Hepatic stellate cell (primary cell): ENCODE measurements at regions not wholly inside any gene's neighbourhood (a gene's known extent, or its start where the extent isn't known, plus 50 kb on each side); places are given as distances from the start of the nearest gene placed in this dataset.
"Not testable (repeated sequence)": the region's sequence is repeated elsewhere in the genome, so short reads cannot be mapped to it uniquely, and the experiment has no call there.

Experiments
- DNase-seq: peaks from one replicate; pipeline ENCODE4 v3.0.0; 2011; ENCODE audit warnings: low spot score

DNA sequence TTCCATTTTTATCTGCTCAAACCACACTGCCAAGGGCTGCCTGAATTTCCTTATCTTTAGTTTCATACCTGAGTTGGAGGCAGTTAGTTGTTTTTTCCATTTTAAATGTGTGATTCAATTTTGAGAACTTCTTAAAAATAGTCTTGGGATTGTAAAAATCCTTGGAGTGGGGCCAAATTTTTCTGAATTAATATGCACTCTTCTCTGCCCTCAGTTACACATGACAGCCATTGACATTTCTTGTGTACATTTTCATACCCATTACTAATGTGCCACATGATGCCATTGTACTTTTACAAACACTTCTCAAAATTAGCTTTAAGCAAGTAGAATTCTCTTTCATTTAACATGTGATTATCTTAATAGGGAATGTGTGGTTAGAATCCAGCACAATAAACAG, 141.7 kb downstream of the C3orf38 start:
- DNase-seq: no peak

- DNase-seq: no peak
Measured at GRCh38 chr3:88298189-88298588, 148.4 kb downstream of the C3orf38 start.

DNA sequence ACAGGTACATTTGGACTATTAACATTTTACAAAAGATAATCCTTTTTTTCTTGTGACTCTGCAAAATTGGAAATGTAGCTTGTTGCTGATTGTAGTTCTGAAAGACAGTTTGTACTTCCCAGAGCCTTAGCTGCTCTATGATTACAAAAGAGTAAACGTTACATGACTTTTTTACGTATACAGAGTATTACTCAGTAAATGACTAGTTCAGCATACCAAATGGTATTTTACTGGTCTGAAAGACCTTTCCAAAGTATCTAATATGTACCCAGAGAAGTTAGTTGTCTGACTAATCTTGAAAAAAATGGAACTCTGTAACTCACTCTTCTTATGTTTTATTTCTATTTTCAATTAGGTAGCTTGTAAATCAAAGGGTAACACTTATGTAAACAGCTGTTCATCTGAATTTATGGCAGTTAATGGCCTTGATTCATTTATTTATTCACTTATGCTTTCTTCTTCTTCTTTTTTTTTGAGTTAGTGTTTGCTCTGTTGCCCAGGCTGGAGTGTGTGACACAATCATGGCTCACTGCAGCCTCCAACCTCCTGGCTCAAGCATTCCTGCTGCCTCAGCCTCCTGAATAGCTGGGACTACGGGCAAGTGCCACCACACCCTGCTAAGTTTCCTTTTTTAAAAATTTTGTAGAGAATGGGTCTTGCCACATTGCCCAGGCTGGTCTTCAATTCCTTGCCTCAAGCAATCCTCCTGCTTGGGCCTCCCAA, 151.7 kb downstream of the C3orf38 start:
- DNase-seq: no peak

GRCh38 chr3:88301996-88302393, 152.2 kb downstream of the C3orf38 start:
- DNase-seq: no peak

- not testable (repeated sequence) for DNase-seq
Measured at GRCh38 chr3:88303331-88303904, 153.7 kb downstream of the C3orf38 start.

DNA sequence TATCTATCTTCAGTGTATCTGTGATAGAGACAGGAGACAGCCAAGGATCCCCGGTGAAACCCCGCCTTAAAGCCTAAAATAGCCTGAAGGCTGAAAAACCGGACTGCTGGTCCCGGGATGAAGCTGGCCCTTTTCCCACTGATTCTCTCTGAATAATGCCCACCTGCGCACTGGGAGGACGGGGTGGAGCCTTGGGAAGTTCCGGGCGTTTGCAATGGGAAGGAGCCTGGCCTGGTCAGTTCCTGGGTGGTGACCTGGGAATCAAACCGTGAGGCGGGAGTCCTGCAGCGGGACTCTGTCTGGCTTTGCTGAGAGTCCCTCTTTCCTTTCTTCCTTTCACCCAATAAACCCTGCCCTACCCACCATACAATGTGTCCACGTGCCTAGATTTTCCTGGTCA, 157.9 kb downstream of the C3orf38 start:
- DNase-seq: no peak

DNA sequence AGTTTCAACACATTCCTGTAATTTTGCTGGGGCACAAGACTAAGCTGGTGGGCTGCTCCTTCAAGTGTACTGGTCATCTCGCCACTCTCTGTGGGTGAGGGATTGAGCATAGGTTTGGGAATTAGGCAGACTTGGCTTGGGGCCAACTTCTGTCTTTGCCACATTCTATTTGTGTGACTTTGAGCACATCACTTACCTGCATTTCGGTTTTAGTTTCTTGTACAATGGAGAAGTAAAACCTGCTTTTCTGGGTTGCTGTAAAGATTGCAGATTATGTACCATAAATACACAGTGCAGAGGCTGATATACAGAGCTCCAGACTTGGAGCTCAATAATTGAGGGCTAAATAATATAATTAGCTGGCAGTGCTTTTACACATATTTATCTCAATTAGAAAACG, 162.1 kb downstream of the C3orf38 start:
- no peak for DNase-seq

GRCh38 chr3:88312256-88312655, 162.5 kb downstream of the C3orf38 start:
- no peak for DNase-seq

DNA sequence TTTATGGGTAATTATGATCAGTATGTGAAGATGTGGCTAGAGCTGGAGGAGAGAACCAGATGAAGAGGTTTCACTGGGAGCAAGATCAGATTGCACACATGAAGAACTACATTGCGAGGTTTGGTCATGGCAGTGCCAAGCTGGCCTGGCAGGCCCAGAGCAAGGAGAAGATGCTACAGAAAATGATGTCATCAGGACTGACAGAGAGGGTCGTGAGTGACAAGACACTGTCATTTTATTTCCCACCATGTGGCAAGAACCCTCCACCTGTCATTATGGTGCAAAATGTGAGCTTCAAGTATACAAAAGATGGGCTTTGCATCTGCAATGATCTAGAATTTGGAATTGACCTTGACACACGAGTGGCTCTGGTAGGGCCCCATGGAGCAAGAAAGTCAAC, 168.3 kb downstream of the C3orf38 start:
- DNase-seq: no peak

- DNase-seq: no peak
Measured at GRCh38 chr3:88321363-88322050, 171.7 kb downstream of the C3orf38 start.

DNA sequence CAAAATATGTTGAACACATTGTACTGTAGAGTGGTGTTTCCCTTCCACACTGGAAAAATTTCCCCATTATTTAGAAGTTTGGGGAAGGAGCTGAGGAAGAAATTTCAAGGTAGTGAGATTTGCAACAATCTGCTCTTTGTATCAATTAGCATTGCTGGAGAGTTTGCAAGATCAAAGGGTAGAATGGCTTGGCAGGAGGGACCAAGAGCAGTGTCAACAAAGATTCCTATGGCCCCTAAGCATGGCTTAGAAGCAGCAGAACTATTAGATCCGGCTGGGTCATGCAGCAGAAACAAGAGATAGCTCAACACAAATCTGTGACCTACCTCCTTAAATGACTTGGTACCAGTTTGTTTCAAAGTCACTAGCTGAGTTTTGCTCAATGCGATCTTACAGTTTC, 175.0 kb downstream of the C3orf38 start:
- no peak for DNase-seq

GRCh38 chr3:88334187-88334868, 184.6 kb downstream of the C3orf38 start:
- DNase-seq: no peak

DNA sequence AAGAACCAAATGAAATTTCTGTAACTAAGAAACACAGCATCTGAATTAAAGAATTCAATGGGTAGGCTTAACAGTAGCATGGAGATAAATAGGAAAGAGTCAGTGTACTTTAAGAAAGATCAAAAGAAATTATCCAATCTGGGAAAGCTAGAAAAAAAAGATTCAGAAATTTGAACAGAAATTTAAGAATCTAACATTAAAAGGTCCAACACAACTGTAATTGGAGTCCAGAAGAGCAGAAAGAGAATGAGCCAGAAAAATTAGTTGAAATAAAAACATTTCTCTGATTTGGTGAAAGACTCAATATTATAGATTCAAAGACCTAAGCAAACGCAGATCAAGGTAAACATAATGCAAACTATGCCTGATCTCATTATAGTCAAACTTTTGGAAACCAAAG, 187.1 kb downstream of the C3orf38 start:
- no peak for DNase-seq

DNA sequence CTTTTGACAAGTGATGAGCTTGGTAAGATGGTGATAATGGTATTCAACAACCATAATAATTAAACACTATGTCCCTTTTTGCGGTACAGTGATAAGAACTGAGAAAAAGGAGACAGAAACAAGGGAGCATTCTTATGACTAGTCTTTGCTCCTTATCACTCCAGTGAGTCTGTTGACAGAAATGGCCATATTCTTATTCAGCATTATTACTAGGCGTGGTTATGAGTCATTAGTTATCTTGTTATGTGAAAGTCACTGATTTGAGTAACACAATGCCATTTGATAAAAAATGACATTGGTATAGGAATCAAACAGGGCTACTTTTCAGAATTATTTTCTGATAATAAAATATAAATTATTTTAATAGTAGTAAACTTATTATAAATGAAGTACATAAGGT, 193.5 kb downstream of the C3orf38 start:
- no peak for DNase-seq

GRCh38 chr3:88346643-88347042, 196.9 kb downstream of the C3orf38 start:
- DNase-seq: no peak

GRCh38 chr3:88362428-88362827, 212.7 kb downstream of the C3orf38 start:
- no peak for DNase-seq

DNA sequence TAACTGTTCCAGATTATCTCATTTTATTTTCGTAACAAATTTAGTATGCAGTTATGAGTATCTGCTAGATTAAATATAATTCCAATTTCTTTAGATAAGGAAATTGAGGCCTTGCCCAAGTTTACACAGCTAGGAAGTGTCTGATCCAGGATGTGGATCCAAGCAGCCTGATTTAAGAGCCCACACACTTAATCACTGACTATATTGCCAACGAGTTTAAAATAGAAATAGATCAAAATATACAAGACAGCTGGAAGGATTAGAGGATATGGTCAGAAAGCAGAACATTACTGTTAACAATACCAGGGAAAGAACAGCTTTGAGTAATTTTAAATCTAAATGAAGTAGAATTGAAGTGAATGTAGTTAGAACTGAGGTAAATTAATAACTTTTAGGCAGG, 215.2 kb downstream of the C3orf38 start:
- no peak for DNase-seq

DNA sequence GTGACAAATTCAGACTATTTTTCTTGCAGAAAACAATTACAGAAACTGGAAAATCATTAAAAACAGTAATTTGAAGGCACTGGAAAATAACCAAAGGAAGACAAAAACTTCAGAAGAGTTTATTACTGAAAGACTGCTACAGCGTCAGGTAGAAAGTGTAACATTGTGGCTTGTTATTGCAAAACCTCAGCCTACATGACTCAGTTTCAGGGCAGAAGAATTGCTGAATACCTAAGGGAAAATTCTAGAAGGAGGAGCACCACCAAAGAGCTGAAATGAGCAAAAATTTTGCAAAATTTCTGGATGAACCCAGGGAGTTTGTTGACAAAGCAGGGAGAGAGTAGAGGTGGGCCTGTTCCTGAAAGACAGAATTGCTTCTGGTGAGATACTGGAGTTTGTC, 219.6 kb downstream of the C3orf38 start:
- no peak for DNase-seq

DNA sequence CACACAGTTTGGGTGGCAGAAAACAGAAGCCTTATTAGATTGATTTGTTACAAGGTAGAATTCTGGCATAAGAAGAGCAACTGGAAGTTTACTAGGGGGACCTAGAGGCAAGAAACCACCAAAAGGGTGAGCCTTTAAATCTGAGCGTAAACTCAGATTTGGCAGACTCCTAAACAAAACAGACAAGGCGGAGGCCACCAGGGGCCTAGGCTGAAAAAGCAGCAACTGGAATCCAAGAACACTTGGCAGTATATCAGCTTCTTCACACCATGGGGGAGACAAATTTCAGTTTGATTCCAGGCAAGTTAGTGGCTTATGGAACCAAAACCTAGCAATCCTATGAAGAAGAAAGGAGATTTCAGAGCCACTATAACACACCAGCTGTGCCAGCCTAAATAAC, 220.0 kb downstream of the C3orf38 start:
- DNase-seq: no peak

- DNase-seq: no peak
Measured at GRCh38 chr3:88385090-88385489, 235.3 kb downstream of the C3orf38 start.

DNA sequence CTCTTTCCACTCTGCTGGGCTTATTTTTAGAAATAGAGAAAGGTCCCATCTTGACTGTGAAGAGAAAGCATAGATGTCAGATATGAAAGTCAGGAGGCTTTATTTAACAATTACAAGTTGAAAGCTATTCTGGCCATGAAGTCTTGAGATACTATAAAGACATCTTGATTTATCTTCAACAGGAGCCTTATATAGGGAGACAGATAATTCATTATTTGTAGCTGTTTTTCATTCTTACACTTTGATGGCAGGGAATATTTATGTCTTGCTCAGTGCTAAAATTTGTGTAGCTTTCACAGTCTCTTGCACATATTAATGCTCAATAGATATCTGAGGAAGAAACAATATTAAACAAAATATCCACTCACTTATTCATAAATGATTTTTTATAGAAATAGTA, 248.8 kb downstream of the C3orf38 start:
- no peak for DNase-seq

DNA sequence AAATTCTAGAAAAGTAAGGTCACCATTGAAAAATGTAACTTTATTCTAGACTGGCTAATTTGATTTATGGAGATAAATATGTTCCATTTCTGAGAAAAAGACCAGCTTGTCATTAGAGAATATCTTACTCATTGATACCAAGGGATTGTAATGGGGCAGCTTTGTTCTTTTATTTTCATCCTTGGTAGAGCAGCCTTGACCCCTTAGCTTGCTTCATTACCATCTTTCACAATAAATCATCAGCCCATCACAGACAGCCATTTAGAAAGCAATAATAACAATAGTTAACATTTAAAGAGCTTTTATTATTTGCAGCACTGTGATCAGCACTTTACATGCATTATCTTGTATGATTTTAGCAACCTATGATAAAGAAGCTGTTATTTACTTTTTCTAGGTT, 253.6 kb downstream of the C3orf38 start:
- no peak for DNase-seq

DNA sequence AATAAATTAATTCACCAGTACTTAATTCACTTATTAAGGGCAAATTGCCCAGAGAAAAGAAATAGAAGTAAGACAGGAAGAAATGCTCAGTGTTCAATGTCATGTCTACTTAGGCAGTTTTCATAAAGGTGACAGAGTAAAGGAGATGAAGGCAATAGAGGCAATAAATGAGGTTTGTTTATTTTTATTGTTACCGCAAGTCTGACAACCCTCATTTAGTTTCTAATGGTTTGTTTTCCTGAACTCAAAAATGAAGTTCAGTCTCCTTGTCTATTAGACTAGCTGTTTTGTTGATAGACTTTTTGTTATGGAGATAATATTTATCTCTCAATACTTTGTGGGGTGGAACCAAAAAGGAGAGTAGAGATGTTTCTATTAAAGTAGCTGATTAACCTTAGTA, 258.3 kb downstream of the C3orf38 start:
- no peak for DNase-seq
